ENCODE measurements at regions not wholly inside any gene's neighbourhood (a gene's known extent, or its start where the extent isn't known, plus 50 kb on each side); places are given as distances from the start of the nearest gene placed in this dataset.
"Not testable (repeated sequence)": the region's sequence is repeated elsewhere in the genome, so short reads cannot be mapped to it uniquely, and the experiment has no call there.

DNA sequence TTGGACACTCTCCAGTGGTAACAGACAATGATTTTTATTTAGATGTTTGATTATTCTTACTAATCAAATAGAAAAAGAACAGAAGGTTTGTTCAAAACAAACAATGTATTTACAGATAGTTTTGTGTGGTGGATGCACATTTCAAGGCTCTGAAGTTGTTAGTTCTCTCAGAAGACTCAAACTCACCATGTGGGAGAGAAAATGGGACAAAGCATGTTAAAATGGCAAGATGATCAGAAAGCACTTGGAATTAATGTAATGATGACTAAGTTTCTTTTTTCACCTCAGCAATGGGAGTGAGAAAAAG lies 450.5 kb upstream of the KCNMB2 start:
- DNase-seq, result no peak

DNA sequence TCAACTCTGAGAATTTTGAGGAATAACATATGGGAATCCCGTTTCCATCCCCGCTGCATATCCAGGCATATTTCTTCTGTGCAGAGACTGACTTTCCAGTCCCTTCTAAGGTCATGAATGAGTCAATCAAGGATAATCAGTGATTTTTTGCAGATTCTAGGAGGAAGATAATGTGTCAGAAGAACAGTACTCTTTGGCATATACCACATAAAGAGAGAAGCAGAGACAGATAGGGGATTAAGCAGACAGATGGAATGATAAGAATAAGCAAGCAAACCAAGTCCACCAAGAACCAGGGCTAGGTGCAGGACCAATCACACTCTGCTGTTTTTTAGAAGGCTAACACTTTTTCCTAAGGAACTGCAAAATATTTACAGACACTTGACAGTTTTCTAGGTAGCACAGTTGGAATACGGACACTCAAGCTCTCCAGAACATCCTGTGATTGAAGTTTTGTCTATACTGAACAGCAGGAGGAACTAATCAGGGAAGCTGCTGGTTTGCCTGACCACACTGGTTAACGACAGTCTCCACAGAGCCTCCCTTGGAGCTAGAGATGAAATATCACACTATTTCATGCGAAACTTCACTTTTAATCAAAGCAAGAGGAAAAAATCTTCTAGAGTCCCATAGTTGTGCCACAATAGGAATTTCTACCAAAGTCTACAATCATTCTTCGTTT lies 450.0 kb upstream of the KCNMB2 start:
- DNase-seq, result peak; percentile 80

DNA sequence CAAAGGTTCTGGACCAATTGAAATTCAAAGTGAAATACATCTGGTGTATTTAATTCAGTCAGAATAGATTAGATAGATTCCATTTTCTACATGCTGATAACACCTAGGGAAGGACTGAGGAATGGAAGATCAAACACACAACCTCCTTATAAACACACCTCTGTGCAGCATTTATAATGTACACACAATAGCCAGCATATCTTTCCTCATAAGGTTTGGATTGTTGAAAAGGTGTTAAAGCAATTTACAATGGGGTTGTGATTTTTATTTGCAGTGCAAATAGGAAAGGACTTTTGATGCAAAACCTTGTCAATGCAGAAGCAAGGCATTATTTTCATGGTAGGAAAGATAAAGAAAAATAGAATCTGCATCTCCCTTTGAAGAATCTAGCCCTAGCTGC lies 448.9 kb upstream of the KCNMB2 start:
- peak; percentile 58 for DNase-seq

DNA sequence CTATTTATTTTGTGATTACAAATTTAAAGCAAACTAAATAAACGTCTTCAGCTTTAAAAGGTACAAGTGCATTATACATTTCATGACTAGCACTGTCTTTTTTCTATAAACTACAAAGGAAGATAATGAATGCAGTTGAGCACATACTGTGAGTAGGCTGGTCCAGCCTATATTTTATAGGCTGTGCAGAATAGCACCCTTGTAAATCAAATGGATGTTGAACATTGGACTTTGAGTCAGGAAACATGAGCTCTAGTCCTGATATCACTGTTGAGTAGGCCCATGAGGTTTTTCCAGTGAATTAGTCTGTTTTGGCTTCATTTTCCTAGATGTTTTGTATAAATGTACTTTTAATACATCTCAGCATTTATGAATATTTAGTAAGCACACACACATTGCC lies 447.3 kb upstream of the KCNMB2 start:
- DNase-seq, result peak; percentile 82

DNA sequence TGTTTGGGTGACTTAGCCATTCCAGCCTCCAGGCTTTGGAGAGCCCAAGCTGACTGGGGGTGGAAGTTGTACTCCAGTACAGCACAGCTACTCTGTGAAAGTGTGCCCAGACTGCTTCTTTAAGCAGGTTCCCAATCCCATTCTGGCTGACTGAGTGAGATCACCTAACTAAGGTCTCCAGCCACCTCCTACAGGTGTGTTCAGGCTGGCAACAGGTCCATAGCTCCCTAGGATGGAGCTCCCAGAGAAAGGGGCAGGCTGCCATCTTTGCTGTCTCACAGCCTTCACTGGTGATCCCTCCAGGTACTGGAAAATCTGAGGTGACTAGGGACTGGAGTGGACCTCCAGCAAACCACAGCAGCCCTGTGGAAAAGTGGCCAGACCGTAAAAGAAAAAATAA lies 445.3 kb upstream of the KCNMB2 start:
- no peak for DNase-seq

DNA sequence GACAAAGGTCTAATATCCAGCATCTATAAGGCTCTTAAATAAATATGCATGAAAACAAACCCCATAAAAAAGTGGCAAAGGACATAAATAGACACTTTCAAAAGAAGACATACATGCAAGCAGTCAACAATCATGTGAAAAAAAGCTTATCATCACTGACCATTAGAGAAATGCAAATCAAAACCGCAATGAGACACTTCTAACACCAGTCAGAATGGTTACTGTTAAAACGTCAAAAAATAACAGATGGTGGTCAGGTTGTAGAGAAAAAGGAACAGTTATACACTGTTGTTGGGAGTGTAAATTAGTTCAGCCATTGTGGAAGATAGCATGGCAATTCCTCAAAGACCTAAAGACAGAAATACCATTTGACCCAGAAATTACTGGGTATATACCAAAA lies 440.7 kb upstream of the KCNMB2 start:
- DNase-seq, result no peak

DNA sequence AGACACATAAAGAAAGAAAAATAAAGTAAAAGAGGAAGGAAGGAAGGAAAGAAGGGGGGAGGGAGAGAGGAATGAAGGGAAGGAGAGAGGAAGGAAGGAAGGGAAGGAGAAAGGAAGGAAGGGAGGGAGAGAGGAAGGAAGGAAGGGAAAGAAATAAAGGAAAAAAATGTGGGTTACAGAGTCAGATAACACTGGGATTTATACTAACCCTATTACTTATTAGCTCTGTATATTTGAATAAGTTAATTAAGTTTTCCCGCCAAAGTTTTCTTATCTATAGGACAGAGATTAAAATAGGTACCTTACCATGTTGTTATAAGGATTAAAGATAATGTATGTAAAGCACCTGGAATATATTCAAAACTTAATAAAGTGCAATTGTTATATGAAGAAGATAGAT lies 439.3 kb upstream of the KCNMB2 start:
- no peak for DNase-seq

DNA sequence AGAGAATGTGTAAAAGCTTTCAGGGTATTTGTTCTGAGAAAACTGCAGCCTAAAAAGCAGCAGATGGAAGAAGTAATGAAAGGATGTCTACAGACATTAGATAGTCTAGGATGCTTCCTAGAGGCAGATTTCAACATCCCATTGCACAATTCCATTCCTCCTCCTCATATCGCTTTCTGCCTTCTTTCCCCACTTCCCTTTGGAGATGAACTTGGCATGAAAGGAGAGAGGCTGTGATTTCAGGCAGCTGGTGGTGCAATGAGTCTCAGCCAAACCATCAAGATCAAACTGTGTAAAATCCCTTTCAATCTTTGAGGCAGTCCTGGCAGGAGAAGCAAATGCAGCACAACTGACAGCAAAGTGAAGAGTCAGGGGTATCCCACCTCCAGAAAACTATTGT lies 438.7 kb upstream of the KCNMB2 start:
- DNase-seq, result no peak

DNA sequence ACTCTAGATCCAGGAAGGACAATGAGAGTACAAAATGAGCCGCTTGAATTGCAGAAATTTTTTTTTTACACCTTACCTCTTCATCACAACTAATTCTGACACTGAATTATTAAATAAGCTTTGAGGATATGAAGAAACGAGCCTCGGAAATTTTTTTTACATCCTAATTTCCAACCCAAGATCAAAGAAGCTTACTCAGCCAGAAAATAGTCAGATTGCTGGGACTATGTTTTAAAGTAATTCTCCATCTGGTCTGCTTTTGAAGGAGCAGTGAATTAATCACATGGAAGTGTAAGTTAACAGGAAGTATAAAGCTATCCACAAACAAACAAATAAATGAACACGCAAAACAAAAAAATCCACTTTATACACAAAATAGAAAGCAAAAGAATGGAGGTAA lies 437.0 kb upstream of the KCNMB2 start:
- no peak for DNase-seq

DNA sequence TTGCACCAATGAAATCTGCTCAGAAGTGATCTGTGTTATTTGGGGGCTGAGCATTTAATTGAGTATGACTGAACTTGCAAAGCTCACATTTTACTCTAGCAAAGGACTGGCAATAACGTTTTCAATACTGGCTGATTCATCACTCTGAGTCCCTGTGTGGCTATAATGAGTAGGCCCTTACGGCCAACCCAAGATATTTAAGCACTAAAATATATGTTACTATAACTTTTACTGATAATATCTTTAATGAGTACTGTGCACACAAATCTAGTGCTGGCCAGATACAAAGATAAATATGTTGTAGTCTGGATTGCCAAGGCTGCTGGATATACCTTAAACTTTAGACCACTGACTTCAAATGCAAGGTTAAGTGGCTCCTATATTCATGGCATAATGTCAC lies 436.4 kb upstream of the KCNMB2 start:
- no peak for DNase-seq

DNA sequence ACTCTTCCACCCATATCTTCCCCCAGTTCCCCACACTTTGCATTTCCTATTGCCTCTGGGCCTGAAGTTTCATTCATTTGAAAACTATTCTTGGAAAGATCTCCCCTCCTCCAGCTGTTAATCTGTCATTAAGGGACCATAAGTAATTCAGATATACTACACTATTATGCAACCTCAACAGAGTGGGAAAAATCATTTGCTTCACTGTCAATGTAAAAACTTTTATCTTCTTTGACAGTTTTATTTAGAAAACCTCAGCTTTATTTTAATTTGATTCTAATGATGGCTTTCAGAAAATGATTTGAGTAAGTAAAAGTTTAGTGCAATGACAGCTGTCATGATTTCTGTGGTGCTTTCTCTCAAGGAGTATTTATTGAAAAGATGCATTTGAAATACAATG lies 435.3 kb upstream of the KCNMB2 start:
- no peak for DNase-seq

DNA sequence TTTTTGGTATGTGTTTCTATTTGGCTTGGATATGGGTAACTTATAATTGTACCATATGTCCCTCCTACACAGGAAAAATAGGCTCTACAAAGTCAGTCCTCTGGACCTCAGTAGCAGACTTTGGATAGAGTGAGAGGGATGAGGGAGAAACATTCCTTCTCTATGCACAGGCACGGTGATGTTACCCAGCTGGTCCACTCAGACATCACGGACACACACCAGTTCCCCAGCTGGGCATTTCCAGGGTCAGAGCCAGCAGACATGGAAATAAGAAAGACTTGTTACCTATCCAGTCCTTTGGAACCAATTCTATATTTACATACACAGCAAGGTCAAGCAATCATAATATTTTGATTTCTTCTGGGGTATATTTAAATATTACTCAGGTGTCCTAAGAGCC lies 433.1 kb upstream of the KCNMB2 start:
- DNase-seq, result peak; percentile 17

DNA sequence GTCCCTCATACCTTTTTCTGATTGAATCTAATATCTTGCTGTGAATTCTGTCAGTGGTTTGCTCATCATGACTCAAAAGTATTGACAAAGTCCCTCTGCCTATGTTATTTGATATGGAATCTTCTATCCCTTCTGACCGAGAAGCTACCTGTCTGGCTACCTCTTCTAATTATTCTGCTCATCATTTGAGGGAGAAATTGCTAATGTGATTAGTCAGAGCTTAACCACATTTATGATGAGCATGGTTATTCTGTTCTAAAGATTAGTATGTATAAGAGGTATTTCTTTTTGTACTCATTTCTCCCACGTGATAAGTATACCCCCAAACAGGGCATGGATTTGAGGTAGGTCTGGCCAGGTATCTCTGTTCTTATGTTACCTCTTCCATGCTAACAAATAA lies 428.4 kb upstream of the KCNMB2 start:
- DNase-seq, result no peak

DNA sequence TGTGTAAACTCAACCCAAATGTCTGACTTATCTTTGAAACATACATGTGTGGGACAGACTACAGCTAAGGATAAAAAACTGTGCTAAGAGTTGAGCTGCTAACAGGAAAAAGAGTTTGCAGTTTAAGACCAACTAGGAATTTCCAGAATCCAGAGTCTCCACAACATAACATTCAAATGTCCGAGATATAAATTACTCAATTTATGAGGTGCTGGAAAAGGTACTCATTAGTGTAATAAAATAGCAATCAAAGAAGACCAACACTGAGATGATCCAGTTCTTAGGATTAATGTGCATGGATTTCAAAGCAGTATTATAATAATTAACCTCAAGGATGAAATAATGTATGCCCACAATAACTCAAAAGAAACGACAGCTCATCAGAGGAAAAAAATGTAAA lies 426.5 kb upstream of the KCNMB2 start:
- DNase-seq, result no peak

DNA sequence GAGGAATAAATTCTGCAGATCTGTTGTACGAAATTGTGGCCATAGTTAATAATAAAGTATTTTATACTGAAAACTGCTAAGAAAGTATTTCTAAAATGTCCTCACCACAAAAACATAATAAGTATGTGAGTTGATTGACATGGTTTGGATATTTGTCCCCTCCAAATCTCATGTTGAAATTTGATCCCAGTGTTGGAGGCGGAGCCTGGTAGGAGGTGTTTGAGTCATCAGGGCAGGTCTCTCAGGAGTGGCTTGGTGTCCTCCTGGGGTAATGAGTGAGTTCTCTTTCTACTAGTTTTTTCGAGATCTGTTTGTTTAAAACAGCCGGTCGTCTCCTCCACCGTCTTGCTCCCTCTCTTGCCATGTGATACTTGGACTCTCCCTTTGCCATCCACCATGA lies 424.1 kb upstream of the KCNMB2 start:
- DNase-seq, result no peak

DNA sequence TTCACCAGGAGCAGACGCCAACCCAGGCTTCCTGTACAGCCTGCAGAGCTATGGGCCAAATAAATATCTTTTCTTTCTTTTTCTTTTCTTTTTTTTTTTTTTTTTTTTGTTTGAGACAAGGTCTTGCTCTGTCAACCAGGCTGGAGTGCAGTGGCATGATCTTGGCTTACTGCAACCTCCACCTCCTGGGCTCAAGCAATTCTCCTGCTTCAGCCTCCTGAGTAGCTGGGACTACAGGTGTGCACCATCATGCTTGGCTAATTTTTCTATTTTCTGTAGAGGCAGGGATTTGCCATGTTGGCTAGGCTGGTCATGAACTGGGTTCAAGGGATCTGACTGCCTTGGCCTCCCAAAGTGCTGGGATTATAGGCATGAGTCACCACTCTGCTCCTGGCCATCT lies 423.7 kb upstream of the KCNMB2 start:
- DNase-seq, result not testable (repeated sequence)

DNA sequence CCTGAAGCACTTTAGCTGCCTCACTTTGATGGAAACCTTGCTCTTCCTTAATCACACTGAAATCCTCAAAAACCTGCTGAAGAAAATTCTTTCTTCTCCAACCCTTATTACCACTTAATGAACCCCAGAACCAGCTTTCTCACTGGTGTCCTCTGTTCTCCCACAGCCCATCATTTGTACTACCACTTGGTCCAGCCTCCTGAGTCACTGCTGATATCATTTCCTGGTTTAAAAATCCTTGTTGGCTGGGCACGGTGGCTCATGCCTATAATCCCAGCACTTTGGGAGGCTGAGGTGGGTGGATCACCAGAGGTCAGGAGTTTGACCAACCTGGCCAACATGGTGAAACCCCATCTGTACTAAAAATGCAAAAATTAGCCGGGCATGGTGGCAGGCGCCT lies 418.6 kb upstream of the KCNMB2 start:
- DNase-seq, result no peak

DNA sequence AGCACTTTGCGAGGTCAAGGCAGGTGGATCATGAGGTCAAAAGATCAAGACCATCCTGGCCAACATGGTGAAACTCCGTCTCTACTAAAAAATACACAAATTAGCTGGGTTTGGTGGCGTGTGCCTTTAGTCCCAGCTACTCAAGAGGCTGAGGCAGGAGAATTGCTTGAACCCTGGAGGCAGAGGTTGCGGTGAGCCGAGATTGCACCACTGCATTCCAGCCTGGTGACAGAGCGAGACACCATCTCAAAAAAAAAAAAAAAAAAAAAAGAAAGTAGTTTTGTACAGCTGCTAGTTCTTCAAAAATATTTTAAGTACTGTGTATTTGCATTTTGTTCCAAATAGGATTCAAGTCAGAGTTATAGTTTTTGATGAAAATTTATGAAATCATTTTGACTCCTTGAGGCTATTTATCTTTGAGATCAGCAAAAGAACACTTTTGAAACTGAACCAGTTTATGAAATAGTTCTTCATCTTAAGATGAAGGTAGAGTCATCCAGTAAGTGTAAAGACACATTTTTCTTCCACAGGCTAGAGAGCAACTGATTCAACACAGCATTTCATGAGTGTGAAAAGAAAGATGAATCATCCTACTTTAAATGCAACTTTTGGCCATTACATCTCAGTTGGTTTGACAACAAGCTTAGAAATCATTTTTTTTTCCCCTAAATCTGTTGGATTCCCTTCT lies 416.5 kb upstream of the KCNMB2 start:
- DNase-seq, result not testable (repeated sequence)

DNA sequence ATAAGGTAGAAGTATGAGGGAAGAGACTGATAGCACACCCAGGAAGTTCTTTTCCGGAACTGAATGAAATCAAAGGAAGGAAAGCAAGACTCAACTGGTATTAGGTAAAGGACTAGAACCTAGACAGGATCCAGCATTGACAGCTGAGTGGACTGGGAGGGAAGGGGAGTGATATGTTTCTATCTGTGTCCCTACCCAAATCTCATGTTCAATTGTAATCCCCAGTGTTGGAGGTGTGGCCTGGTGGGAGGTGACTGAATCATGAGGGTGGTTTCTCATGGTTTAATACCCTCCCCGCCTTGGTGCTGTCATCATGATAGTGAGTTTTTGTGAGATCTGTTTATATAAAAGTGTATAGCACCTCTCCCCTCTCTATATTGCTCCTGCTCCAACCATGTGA lies 415.9 kb upstream of the KCNMB2 start:
- DNase-seq, result no peak

DNA sequence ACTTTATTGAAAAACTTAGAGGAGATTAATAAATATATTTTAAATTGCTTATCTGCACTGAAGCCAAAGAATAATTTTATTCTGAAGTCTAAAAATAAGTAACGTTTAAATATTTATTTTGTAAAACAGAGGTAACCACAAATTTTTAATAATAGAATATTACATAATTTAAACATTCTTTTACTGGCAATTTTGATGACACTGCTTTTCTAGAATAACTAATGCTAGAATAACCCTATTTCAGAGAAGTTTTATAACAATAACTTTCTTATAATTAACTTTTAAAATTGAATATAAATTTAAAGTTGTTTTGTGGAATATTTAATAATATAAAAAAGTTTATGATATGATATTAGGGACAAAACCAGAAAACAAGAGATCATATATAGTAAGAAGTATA lies 409.6 kb upstream of the KCNMB2 start:
- no peak for DNase-seq

DNA sequence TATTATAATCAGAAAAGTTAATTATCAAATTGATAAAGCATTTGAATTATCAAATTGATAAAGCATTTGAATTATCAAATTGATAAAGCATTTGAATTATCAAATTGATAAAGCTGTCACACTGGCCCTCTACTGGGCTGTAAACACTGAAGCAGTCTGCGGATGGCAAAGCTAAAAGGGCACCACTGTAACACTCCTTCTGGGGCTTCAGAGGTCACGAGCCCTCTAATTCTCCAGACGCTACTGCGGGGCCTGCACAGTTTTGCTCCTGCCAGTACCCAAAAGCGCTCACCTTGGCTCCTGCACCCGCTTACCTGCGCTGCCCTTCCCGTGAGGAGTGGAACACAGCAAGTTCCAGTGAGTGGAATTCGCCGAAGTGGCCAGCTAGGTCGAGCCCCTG lies 409.0 kb upstream of the KCNMB2 start:
- DNase-seq, result no peak

DNA sequence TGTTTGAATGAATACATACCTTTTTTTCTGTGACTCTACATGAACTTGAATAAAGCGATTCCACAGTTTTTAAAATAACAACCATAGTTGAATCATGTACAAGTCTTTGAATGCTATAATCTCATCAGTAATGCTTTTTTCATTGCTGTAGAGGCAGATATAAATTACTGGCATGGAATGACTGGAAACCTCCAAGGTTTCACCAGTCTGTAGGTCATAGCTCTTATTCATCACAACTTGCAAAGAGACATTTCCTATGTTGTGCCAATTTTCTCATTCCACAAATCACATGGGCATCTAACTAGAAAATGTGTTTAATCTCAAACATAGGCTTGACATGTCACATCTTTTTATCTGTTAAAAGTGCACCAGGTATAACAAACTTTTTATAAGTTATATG lies 407.1 kb upstream of the KCNMB2 start:
- no peak for DNase-seq

DNA sequence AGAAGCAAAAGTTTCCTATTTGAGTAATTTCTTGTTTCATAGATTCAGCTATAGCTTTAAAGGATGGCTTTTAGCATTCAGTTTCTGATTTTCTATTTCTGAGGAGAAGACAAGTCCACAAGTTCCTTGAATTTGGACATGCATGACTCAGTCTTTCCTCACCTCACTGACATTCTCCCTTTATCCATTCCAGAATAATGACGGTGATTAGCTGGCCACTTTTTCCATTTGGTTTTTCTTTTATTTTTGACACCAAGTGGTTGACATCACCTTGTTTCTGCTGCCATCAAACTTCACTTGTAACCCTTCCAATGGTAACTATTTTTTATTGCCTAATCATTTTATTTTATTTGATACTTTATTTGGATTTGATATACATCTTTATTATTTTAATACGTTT lies 404.4 kb upstream of the KCNMB2 start:
- DNase-seq, result no peak

DNA sequence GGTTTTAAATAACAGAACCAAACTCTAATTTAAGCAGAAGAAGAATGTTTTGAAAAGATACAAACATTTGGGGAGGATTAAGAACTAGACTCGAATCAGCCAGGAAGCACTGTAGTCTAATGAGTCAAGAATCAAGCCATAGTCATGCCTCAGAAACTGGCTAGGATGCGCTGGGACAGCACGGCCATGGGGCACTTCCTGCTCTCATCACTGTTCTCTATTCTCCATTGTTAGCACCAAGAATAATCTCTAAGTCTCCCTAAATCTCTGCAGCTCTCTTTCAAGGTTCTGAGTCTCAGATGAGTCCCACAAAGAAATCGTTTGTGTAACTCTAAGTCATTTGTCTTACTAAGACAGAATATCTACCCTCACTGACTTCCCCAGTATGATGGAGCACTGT lies 399.0 kb upstream of the KCNMB2 start:
- no peak for DNase-seq

DNA sequence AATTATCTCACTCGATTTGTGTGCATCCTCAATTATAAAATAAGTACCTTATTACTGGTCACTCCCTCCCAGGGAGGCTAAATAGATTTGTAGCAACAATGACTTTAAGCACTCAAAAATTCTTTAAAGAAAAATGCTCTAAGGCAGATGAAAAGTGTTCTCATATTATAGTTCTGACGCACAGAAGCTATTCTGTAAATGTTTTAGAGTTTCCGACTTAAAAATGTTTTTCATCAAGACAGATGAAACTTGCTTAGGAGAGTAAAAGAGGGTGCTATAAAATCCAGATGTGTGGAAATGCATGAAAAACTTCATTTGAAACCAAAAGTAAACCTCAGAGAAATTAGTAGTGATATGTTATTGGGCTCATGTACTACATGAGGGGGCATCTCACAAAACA lies 398.4 kb upstream of the KCNMB2 start:
- DNase-seq, result no peak

All from NCI-H146 (cell line).